CD4-positive, alpha-beta T cell (primary cell): ENCODE measurements at regions not wholly inside any gene's neighbourhood (a gene's known extent, or its start where the extent isn't known, plus 50 kb on each side); places are given as distances from the start of the nearest gene placed in this dataset.
A peak's percentile ranks its signal among the peaks of the same experiment; 100 is the strongest.

Source experiments
- ATAC-seq: fragments of 200-7000 bp; cut with Tn5 transposase; one replicate; pipeline ENCODE4 v1.10.0; 2022; ENCODE audit warnings: mild to moderate bottlenecking; ENCODE audit not compliant: poor library complexity
- CTCF ChIA-PET: fragments of 350-600 bp; sonication (Branson Sonifier 250); formaldehyde crosslinking; loops from one replicate; lab custom pipeline; 2021; ENCODE audit warnings: antibody characterized with exemption, inconsistent platforms; lab: Charles Lee
- POLR2A ChIA-PET: fragments of 350-600 bp; sonication (Branson Sonifier 250); formaldehyde crosslinking; loops from one replicate; lab custom pipeline; 2021; ENCODE audit warnings: antibody characterized with exemption, inconsistent platforms; lab: Charles Lee
- DNase-seq, 14 experiments: peaks; one replicate each; pipeline ENCODE4 v3.0.0-alpha.2; 2013 to 2020; ENCODE audit warnings: mixed read lengths in 2 of 14
- H3K27ac ChIP-seq, 2 donors: one replicate each; pipeline versions ENCODE4 v1.5.1 to v1.7.0; 2013; ENCODE audit warnings: low read length in 2 of 2, low read depth in 1 of 2, mild to moderate bottlenecking in 1 of 2
- H3K27me3 ChIP-seq, 2 experiments: 1 replicate in 1 of 2; 2 replicates in 1 of 2; pipeline versions ENCODE4 v1.6.1 to v1.7.0; 2013; ENCODE audit warnings: low read length in 2 of 2, control low read depth in 1 of 2, mild to moderate bottlenecking in 1 of 2, moderate library complexity in 1 of 2; ENCODE audit not compliant: insufficient read depth in 2 of 2, control insufficient read depth in 1 of 2
- H3K36me3 ChIP-seq: one replicate; pipeline ENCODE4 v1.6.1; 2013; ENCODE audit warnings: low read length, control low read depth; ENCODE audit not compliant: insufficient read depth
- H3K4me1 ChIP-seq: one replicate; pipeline ENCODE4 v1.6.1; 2013; ENCODE audit warnings: low read length, control low read depth; ENCODE audit not compliant: insufficient read depth
- H3K4me3 ChIP-seq: one replicate; pipeline ENCODE4 v1.5.1; 2013; ENCODE audit warnings: mild to moderate bottlenecking, low read length, moderate library complexity
- H3K9me3 ChIP-seq, 2 experiments: 1 replicate in 1 of 2; 2 replicates in 1 of 2; pipeline versions ENCODE4 v1.6.1 to v1.7.0; 2013; ENCODE audit warnings: low read length in 2 of 2, mild to moderate bottlenecking in 2 of 2, control low read depth in 1 of 2, moderate library complexity in 1 of 2; ENCODE audit not compliant: control insufficient read depth in 1 of 2, insufficient read depth in 1 of 2
- H3K27ac Mint-ChIP-seq: one replicate; pipeline ENCODE4 v1.8.0; 2020; ENCODE audit warnings: mixed read lengths
- H3K27me3 Mint-ChIP-seq: one replicate; pipeline ENCODE4 v1.8.0; 2021; ENCODE audit warnings: mixed read lengths
- H3K36me3 Mint-ChIP-seq: one replicate; pipeline ENCODE4 v1.8.0; 2021; ENCODE audit warnings: low read depth, mixed read lengths
- H3K4me1 Mint-ChIP-seq: one replicate; pipeline ENCODE4 v1.8.0; 2021; ENCODE audit warnings: low read depth, mixed read lengths
- H3K4me3 Mint-ChIP-seq: one replicate; pipeline ENCODE4 v1.8.0; 2020; ENCODE audit warnings: mild to moderate bottlenecking, mixed read lengths
- H3K9me3 Mint-ChIP-seq: one replicate; pipeline ENCODE4 v1.8.0; 2020; ENCODE audit warnings: mixed read lengths
- intact Hi-C, 2 experiments: fragments of 100-400 bp; cut with DNase I in 1 of 2; cut with micrococcal nuclease in 1 of 2; formaldehyde crosslinking; loops; one replicate each; pipeline versions ENCODE4 v1.15.1 to v1.9.0; 2023 to 2025; cut with DNase I, micrococcal nuclease
- TF ChIP-seq, protein P1 (sequence below): fragments of 200-600 bp; IDR thresholded peaks from one replicate; pipeline ENCODE4 v1.8.0; 2022; ENCODE audit warnings: antibody characterized with exemption, mild to moderate bottlenecking

GRCh38 chr3:69560818-69561217, 174.9 kb upstream of the FRMD4B start:
- Mint-ChIP-seq H3K9me3 (peaks cover 3% of the 10 kb centered on the region), H3K27me3 (peaks cover 15% of the 10 kb centered on the region), H3K4me1 (no peaks in the 10 kb centered on the region), H3K36me3 (no peaks in the 10 kb centered on the region), H3K27ac (no peak overlapping the region), H3K4me3 (no peak overlapping the region)
- no peak overlapping the region for H3K27ac ChIP-seq
- H3K27me3 ChIP-seq = no peaks in the 10 kb centered on the region
- H3K4me3 ChIP-seq = no peak overlapping the region
- CTCF ChIA-PET = no interaction called here
- H3K4me1 ChIP-seq = no peaks in the 10 kb centered on the region
- no peaks in the 10 kb centered on the region for H3K36me3 ChIP-seq
- H3K9me3 ChIP-seq = no peaks in the 10 kb centered on the region
- ATAC-seq (no peak), DNase-seq (no peak)
- TF ChIP-seq, protein P1, sequence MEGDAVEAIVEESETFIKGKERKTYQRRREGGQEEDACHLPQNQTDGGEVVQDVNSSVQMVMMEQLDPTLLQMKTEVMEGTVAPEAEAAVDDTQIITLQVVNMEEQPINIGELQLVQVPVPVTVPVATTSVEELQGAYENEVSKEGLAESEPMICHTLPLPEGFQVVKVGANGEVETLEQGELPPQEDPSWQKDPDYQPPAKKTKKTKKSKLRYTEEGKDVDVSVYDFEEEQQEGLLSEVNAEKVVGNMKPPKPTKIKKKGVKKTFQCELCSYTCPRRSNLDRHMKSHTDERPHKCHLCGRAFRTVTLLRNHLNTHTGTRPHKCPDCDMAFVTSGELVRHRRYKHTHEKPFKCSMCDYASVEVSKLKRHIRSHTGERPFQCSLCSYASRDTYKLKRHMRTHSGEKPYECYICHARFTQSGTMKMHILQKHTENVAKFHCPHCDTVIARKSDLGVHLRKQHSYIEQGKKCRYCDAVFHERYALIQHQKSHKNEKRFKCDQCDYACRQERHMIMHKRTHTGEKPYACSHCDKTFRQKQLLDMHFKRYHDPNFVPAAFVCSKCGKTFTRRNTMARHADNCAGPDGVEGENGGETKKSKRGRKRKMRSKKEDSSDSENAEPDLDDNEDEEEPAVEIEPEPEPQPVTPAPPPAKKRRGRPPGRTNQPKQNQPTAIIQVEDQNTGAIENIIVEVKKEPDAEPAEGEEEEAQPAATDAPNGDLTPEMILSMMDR = no peak
- POLR2A ChIA-PET = no interaction called here
- intact Hi-C loops = no loop called here

GRCh38 chr3:69560116-69560515, 174.2 kb upstream of the FRMD4B start:
- no peaks in the 10 kb centered on the region for H3K4me1 Mint-ChIP-seq
- Histone ChIP-seq H3K27me3 (no peaks in the 10 kb centered on the region), H3K4me1 (no peaks in the 10 kb centered on the region), H3K36me3 (no peaks in the 10 kb centered on the region), H3K4me3 (no peak overlapping the region), H3K9me3 (no peaks in the 10 kb centered on the region), H3K27ac (no peak overlapping the region)
- H3K27ac Mint-ChIP-seq = no peak overlapping the region
- H3K27me3 Mint-ChIP-seq = peaks cover 12% of the 10 kb centered on the region
- peaks cover 3% of the 10 kb centered on the region for H3K9me3 Mint-ChIP-seq
- ChIA-PET POLR2A (no interaction called here), CTCF (no interaction called here)
- ATAC-seq (no peak), DNase-seq (no peak)
- H3K4me3 Mint-ChIP-seq = no peak overlapping the region
- intact Hi-C loops = no loop called here
- no peaks in the 10 kb centered on the region for H3K36me3 Mint-ChIP-seq
- TF ChIP-seq, protein P1 = no peak

- no peaks in the 10 kb centered on the region for H3K4me1 Mint-ChIP-seq
- no peaks in the 10 kb centered on the region for H3K36me3 ChIP-seq
- H3K27me3 ChIP-seq = no peaks in the 10 kb centered on the region
- H3K36me3 Mint-ChIP-seq = no peaks in the 10 kb centered on the region
- intact Hi-C loops = no loop called here
- ATAC-seq = no peak
- no peaks in the 10 kb centered on the region for H3K9me3 ChIP-seq
- no peak overlapping the region for H3K4me3 Mint-ChIP-seq
- no peak overlapping the region for H3K4me3 ChIP-seq
- H3K4me1 ChIP-seq = no peaks in the 10 kb centered on the region
- POLR2A ChIA-PET = no interaction called here
- TF ChIP-seq, protein P1 = no peak
- peak in 2 of 14 experiments; percentile 8 to 10 for DNase-seq
- no peak overlapping the region for H3K27ac ChIP-seq
- peaks cover 10% of the 10 kb centered on the region for H3K27me3 Mint-ChIP-seq
- CTCF ChIA-PET = no interaction called here
- H3K9me3 Mint-ChIP-seq = peaks cover 2% of the 10 kb centered on the region
- no peak overlapping the region for H3K27ac Mint-ChIP-seq
These were observed 173.0 kb upstream of the FRMD4B start for GRCh38 chr3:69558912-69559311.
